GM12878 (cell line): ENCODE measurements at regions not wholly inside any gene's neighbourhood (a gene's known extent, or its start where the extent isn't known, plus 50 kb on each side); places are given as distances from the start of the nearest gene placed in this dataset.

Experiments used
- ATF3 ChIP-seq: IDR thresholded peaks from 2 replicates; pipeline ENCODE4 v1.6.1; 2011; ENCODE audit warnings: low read depth, mild to moderate bottlenecking, low read length, moderate library complexity, borderline replicate concordance; ENCODE audit errors: extremely low read depth
- CEBPB ChIP-seq, 2 experiments: fragments of 150-350 bp in 1 of 2; IDR thresholded peaks; 2 replicates each; pipeline ENCODE4 v1.6.1; 2012 to 2014; ENCODE audit warnings: low read depth in 2 of 2, low read length in 2 of 2, borderline replicate concordance in 1 of 2, inconsistent platforms in 1 of 2
- CTCF ChIP-seq, 3 experiments: IDR thresholded peaks in 2 of 3; conservative IDR thresholded peaks in 1 of 3; 2 replicates each; pipeline ENCODE4 v1.5.1; 2011; ENCODE audit warnings: low read depth in 3 of 3, low read length in 3 of 3, mild to moderate bottlenecking in 3 of 3, control low read depth in 2 of 3, moderate library complexity in 2 of 3, inconsistent platforms in 1 of 3, mixed read lengths in 1 of 3; ENCODE audit not compliant: control insufficient read depth in 2 of 3, insufficient read depth in 1 of 3; ENCODE audit errors: extremely low read depth in 1 of 3
- MAX ChIP-seq: IDR thresholded peaks from 2 replicates; pipeline ENCODE4 v1.6.1; 2012; ENCODE audit warnings: low read depth, low read length, improper control_type of control experiment
- RCOR1 ChIP-seq: conservative IDR thresholded peaks from 2 replicates; pipeline ENCODE4 v1.6.1; 2012; ENCODE audit warnings: low read depth, low read length, improper control_type of control experiment

- TF ChIP-seq MAX: no peak
- TF ChIP-seq CTCF (IDR thresholded peaks at IDR 0.05 in 2 of 3, conservative IDR thresholded peaks at IDR 0.05 in 1 of 3; ENCODE audit: control insufficient read depth in 2 of 3, extremely low read depth in 1 of 3, insufficient read depth in 1 of 3, low read depth in 3 of 3, low read length in 3 of 3): no peak
- no peak for TF ChIP-seq RCOR1
- TF ChIP-seq ATF3: no peak
- no peak for TF ChIP-seq CEBPB (IDR thresholded peaks at IDR 0.05; ENCODE audit: borderline replicate concordance in 1 of 2, low read depth in 2 of 2, low read length in 2 of 2)
These were observed 128.3 kb downstream of the CRYBB2 start for GRCh38 chr22:25347752-25348102.
